ENCODE measurements at regions not wholly inside any gene's neighbourhood (a gene's known extent, or its start where the extent isn't known, plus 50 kb on each side); places are given as distances from the start of the nearest gene placed in this dataset.
"Not testable (repeated sequence)": the region's sequence is repeated elsewhere in the genome, so short reads cannot be mapped to it uniquely, and the experiment has no call there.

- no peak for DNase-seq (ENCODE audit: low read depth in 2 of 2)
Measured at GRCh38 chr12:127125607-127126259, 1141.2 kb upstream of the TMEM132C start.

- DNase-seq (ENCODE audit: low read depth in 2 of 2): no peak
Measured at GRCh38 chr12:127126260-127126628, 1140.7 kb upstream of the TMEM132C start.

- no peak for DNase-seq (ENCODE audit: low read depth in 2 of 2)
Measured at GRCh38 chr12:127127897-127128296, 1139.1 kb upstream of the TMEM132C start.

GRCh38 chr12:127130506-127131124, 1136.4 kb upstream of the TMEM132C start:
- DNase-seq (ENCODE audit: low read depth in 2 of 2): no peak

- DNase-seq (ENCODE audit: low read depth in 2 of 2): no peak
Measured at GRCh38 chr12:127133675-127134335, 1133.2 kb upstream of the TMEM132C start.

- DNase-seq (ENCODE audit: low read depth in 2 of 2): not testable (repeated sequence)
Measured at GRCh38 chr12:127140864-127141484, 1126.0 kb upstream of the TMEM132C start.

GRCh38 chr12:127143020-127143419, 1124.0 kb upstream of the TMEM132C start:
- no peak for DNase-seq (ENCODE audit: low read depth in 2 of 2)

GRCh38 chr12:127144770-127145169, 1122.2 kb upstream of the TMEM132C start:
- DNase-seq (ENCODE audit: low read depth in 2 of 2): no peak

- no peak for DNase-seq (ENCODE audit: low read depth in 2 of 2)
Measured at GRCh38 chr12:127145241-127145928, 1121.6 kb upstream of the TMEM132C start.

- peak; percentile 61 to 67 for DNase-seq (ENCODE audit: low read depth in 2 of 2)
Measured at GRCh38 chr12:127145929-127146789, 1120.8 kb upstream of the TMEM132C start.

- no peak for DNase-seq (ENCODE audit: low read depth in 2 of 2)
Measured at GRCh38 chr12:127146991-127147718, 1119.8 kb upstream of the TMEM132C start.

DNA sequence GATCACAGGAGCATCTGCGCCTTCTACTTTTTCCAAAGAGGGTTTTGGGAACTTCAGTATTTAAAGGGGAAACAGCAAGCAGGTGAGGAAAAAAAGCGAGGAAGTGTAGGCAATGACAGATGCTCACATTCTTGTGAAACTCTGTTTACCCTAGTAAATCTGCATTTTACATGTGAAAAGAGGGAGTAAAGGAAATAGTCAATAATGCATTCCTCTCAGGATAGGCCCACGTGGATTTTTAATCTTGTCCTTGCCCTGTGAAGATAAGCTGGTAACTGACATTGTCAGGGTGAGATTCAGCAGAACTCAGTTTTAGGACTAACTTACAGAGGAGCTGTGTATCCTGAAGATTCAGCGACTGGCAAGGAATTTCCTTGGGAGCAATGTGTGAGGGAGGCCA, 1119.2 kb upstream of the TMEM132C start:
- no peak for DNase-seq (ENCODE audit: low read depth in 2 of 2)

DNA sequence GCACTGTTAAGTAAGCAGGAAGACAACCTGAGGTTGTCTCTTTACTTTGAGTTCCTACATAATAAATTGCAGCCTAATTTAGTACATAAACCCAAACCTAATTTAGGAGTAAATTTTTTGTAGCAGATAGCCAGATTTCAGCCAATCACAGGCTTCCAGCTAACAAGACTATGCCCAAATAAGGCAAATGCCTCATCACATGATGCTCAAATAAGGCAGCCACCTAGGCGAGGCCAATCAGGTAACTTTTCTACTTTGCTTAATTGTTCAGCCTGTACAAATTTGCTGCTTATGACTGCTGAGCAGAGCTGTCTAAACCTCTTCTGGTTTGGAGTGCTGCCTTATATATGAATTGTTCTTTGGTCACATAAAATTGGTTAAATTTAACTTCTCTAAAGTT, 1118.7 kb upstream of the TMEM132C start:
- DNase-seq (ENCODE audit: low read depth in 2 of 2): no peak

DNA sequence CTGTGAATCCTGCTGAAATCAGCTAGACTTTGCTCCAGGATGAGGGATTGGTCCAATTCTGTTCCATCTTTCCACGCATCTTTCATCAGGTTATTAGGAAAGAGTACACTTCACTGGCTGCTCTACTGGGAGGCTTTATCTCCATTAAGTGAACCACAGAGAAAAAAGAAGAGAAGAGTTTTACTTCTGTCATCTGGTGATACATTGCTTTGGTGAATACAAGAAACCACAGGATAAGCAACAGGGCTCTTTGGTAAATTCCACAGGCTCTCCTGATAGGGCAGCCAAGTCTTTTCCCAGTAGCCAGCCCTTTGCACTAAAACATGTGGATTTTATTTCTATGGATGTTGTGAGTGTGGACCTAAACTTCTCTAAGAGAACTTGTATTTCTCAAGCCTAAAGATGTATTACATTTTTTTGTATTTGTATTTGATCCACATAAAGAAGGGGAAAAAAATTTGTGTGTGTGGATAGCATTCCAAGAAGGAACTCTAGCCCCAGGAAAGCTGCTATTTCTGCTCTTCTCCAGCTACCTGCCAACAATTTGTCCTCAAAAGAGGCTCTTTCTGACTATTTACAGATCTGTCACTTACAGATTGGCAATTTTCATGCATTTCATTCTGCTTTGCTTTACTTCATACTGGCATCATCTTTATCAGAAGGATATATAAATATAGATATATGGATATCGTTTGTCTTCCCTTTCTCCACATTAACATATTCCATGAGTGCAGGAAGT, 1117.6 kb upstream of the TMEM132C start:
- DNase-seq (ENCODE audit: low read depth in 2 of 2): no peak

GRCh38 chr12:127150028-127150427, 1116.9 kb upstream of the TMEM132C start:
- no peak for DNase-seq (ENCODE audit: low read depth in 2 of 2)

DNA sequence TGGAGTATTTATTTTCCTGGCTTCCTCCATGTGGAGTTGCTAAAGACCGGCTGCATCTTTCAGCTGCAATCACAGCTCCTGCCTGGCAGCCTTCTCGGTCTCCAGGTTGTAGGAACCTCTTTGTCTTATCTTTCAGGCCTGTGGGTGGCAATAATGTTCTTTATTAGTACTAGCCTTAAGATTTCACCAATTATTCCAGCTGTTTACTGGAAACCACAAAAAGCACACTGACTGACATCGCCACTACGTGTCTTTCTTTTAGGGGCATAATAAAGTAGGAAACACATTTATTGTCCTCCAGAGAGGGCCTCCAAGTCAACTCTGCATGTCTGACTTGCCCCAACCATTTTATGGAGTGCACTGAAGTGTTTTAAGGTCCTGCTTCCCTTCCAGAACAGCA, 1116.5 kb upstream of the TMEM132C start:
- DNase-seq (ENCODE audit: low read depth in 2 of 2): no peak

DNA sequence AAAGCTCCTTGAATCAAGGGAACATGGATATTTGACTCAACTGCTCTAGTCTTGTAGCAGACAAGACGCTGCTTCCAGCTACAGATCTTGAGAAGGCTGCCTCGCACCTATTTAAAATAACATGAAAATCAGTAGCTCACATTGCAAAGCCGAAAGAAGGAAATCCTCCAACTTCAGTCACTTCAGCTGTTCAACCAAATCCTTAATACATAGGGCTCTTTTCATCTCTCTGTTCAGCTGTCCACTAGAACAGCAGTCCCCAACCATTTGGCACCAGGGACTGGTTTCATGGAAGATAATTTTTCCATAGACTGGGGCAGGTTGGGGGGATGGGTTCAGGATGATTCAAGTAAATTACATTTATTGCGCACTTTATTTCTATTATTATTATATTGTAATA, 1116.0 kb upstream of the TMEM132C start:
- no peak for DNase-seq (ENCODE audit: low read depth in 2 of 2)

DNA sequence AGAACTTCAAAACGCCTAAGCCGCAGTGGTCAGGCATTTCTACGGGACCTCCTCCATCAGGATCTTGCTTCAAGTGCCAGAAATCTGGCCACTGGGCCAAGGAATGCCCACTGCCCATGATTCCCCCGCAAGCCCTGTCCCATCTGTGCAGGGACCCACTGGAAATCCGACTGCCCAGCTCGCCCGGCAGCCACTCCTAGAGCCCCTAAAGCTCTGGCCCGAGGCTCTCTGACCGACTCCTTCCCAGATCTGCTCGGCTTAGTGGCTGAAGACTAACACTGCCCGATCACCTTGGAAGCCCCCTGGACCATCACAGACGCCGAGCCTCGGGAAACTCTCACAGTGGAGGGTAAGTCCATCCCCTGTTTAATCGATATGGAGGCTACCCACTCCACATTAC, 1113.0 kb upstream of the TMEM132C start:
- no peak for DNase-seq (ENCODE audit: low read depth in 2 of 2)

- not testable (repeated sequence) for DNase-seq (ENCODE audit: low read depth in 2 of 2)
Measured at GRCh38 chr12:127154830-127155229, 1112.1 kb upstream of the TMEM132C start.
